HG03439 (cell line): ENCODE measurements at regions not wholly inside any gene's neighbourhood (a gene's known extent, or its start where the extent isn't known, plus 50 kb on each side); places are given as distances from the start of the nearest gene placed in this dataset.
"Not testable (repeated sequence)": the region's sequence is repeated elsewhere in the genome, so short reads cannot be mapped to it uniquely, and the experiment has no call there.

Experiments used
- ATAC-seq: cut with Tn5 transposase; IDR thresholded peaks from one replicate; pipeline ENCODE4 v1.9.1; 2021; ENCODE audit warnings: mild to moderate bottlenecking, moderate library complexity; ENCODE audit not compliant: unreplicated experiment

DNA sequence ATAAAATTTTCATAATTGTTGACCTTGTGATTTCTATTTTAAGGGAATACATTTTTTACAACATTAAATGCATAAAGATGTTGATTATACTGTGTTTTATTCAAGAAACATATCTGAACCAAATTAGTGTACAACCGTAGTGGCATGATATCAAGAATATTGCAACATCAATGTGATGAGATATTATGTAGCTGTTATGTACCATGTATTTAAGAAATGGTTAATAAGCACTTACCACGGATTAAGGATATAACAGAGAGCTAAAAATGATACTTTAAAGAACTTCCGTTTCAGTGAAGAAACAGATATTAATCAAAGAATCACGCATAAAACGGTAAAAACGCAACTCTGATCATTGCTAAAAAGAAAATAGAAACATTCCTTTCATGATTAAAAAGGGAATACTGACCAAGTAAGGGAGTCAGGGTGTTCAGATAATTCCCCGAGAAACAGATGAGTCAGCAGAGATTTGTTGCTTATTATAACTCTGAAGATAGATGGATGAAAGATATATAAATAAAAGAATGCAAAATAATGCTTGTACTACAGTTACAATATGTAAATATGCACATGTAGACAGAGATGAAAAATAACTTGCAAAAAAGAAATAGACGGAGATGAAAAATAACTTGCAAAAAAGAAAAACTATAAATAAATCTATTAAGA lies 281.9 kb upstream of the MAF start:
- ATAC-seq: no peak

- not testable (repeated sequence) for ATAC-seq
These were observed 280.6 kb upstream of the MAF start for GRCh38 chr16:79881107-79881506.

DNA sequence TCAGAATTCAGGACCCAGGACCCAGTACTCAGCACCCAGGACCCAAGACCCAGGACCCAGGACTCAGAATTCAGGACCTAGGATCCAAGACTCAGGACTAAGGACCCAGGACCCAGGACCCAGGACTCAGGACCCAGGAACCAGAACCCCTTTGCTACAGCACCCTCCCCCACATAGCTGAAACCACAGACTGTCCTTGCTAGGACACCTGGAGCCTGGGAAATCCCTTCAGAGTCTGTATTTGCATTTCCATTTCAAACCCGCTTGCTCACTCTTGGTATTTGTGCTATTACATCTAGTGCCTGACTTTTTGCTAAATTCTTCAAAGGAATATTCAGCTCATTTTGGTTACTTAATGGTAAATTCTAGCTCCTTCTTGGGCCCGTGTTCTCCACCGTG lies 275.8 kb upstream of the MAF start:
- ATAC-seq: no peak

DNA sequence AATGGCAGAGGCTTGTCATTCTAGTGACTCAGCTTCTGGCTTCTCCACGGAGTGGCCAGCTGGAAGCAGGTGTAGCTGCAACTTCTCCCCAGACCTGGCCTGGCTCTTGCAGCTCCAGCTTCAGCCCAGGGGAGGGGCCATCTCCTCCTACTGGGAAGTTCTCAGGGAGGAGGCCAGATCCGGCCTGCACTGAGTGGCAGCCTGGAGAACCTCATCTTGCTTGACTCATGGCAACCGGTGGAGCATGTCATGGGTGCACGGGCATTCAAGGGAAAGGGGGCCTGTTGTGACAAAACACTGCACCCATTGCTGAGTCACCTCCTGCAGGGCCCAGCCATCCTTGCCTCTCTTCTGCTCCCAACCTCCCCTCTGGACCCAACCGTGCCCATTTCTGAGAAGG lies 273.9 kb upstream of the MAF start:
- no peak for ATAC-seq

GRCh38 chr16:79873825-79874224 lies 273.3 kb upstream of the MAF start:
- no peak for ATAC-seq

DNA sequence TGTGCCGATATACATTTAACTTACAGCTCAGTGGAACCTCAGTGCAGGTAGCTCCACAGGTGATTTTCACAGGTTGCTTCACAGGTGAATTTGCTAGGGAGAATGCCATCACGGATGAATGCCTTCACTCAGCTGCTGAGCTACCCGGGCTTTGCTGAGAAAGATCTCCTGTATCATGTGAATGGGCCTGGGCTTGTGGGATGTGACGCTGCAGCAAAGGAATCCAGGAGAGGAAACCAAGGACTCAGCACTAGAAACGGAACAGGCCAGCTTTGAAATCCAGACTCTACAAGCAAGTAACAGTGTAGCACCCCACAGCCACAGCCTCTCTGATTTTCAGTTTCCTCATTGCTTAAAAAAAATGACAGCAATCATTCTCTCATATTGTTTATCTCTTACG lies 271.4 kb upstream of the MAF start:
- ATAC-seq: no peak

GRCh38 chr16:79870016-79870886 lies 269.7 kb upstream of the MAF start:
- ATAC-seq: no peak

DNA sequence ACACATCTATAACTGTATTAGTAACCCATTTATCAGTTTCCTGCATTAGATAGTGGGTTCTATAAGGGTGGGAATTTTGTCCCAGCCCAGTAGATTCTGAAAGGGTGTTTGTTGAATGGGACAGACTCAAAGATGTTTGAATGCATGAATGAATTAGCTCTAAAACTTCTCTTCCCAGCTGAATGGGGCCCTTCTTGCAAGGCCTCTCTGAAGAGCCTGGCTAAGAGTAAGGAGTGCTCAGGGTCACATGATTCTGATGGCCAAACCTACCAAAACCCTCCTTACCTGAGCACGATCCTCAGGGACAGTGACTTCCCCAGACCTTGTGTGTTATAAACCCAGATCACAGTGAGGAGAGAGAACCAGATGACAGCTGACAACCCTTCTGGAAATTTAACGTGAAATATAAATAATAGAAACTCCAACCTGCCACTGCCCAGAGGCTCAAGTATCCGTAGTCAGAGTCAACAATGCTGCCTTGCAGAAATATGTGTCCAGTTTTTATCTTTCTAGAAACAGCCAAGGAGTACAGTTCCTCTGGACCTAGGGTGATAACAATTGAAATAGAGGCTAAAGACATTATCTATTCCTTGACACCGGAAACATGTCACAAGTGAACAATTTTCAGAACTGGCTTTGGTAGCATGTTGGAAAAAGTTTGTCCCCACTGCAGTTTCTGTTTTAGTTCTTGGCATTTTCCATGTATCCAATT lies 268.9 kb upstream of the MAF start:
- no peak for ATAC-seq

GRCh38 chr16:79868841-79869240 lies 268.3 kb upstream of the MAF start:
- ATAC-seq: no peak

DNA sequence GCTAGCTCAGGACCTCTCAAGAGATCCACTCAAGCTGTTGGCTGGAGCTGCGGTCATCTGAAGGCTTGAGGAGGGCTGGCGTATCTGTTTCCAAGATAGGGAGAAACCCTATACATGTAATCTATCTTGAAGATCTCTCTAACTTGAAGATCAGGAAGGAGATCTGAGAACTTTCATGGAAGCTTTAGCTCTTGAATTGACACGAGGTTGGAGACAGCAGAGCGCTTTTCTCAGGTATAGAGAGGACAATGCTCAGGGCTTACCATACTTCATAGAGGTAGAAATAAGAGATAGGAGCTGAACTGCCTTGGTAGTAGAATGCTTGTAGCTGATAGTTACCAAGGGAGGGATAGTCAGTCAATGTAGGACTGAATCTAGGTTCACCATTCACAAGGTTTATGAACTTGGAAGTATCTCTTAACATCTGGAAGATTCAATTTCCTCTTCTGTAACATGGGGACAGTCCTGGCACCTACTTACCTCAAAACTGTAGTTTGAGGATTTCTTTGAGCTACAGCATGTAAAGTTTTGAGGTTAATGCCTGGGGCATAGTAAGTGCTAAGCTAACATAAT lies 267.0 kb upstream of the MAF start:
- ATAC-seq: no peak

DNA sequence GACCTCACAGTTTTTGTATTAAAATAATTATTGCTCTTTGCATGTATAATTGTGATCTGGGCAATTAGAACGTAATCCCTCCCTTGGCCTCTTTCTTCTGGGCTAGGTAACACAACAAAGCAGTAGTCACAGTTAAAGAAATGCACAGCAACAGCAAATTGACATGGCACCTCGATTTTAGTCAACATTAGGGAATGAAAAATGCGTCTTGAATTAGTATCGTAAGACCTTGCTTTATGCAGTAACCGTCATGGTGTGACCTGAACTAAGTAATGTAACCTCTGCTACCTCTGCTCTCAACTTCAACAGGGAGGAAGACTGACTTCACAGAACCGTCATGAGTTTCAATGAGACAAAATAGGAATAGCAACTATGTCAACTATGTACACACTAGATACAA lies 265.4 kb upstream of the MAF start:
- no peak for ATAC-seq

DNA sequence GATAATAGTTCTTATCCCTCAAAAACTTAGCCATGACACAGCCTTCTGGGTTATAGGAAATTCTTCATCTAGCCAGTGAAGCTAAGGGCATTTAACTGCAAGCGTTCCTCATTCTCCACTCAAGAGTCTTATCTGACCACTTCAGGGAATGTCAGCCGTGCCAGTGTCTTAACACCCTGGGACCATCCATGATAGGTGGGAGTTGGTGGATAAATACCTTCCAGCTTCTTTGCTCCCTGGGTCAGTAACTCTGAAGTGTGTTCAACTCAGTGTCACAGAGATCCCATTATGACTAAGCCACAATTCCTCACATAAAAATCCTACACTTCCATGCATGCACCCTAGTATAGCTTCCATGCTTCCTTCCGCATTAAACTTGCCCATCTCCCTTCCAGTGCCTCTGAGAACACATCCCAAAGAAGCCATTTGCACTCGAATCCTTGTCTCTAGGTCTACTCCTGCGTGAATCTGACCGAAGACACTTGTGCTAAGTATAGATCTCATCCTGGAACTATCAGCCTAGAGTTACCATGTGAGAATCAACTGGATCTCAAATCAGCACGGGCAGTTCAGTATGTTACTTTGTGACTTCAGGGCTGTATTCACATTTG lies 264.3 kb upstream of the MAF start:
- no peak for ATAC-seq

- no peak for ATAC-seq
These were observed 263.7 kb upstream of the MAF start for GRCh38 chr16:79864032-79864780.

DNA sequence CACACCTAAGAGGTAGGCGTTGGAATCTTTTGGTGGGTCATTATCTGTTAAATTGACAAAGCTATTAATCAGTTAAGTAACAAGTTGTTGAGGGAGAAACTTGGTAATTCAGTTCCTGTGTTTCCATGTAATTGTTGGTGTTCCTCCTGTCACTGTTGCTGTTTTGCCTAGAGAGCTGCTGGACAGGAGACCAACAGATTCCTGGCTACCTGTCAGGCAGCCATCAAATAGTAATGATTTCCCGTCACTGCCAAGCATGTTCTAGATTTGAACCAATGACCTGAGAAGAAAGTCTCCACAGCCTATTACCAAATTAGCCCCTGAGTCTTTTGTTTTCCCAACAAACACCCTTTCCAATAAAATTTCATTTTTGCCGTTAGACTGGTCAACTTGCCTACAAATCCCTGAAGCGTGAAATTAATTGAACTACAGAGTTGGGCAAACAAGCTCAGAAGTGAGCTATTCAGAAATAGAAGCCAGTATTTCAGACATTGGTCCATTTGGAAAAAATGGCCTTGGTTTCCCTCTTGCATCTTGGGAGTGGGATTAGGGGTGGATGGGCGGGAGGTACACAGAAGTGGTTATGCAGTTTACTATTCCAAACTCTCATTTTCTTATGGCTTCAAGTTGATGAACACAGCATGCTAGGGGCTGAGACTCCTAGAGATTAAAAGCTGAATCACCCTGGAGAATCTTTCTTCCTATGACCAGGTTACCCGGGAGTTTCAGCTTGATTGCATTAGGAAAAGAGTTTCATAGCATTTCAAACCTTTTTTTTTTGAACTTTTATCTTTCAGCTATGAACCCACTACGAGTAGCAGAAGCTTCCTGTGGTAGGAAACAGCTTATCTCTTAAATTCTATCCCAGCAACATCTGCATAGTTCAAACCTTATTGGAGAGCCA lies 262.8 kb upstream of the MAF start:
- ATAC-seq: no peak

DNA sequence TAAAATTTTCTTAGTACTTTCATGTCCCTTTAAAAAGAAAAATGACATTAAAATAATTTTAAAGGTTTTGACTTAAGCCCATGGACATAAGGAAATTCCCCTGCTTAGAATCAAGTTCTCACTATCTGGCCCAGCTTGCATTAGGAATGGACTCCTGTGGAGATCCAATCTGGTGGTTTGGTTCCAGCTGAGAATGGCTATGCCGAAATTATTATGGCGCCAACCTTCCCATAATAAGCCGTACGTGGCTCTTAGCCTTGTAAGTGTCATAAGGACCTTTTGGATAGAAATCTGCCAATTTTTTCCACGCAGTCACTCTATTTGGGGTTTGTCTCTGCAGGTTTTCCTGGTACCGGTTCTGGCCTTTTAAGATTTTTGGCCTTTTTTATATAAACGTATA lies 262.1 kb upstream of the MAF start:
- no peak for ATAC-seq

DNA sequence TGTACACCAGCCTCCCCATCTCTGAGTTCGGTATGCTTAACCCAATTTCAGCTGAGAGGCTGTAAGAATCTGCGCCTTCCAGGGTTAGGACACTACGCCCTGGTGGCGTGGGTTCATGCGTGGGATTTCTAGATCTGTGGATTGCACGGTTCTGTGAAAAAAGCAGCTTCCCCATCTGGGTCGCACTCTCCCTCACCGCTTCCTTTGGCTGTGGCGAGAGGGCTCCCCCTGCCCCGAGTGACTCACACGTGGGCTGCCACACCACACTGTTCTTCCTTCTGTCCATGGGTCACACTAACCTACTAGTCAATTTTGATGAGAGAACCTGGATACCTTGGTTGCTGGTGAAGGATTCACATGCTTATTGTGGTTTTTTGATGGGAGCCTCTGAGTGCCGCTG lies 256.0 kb upstream of the MAF start:
- ATAC-seq: no peak

DNA sequence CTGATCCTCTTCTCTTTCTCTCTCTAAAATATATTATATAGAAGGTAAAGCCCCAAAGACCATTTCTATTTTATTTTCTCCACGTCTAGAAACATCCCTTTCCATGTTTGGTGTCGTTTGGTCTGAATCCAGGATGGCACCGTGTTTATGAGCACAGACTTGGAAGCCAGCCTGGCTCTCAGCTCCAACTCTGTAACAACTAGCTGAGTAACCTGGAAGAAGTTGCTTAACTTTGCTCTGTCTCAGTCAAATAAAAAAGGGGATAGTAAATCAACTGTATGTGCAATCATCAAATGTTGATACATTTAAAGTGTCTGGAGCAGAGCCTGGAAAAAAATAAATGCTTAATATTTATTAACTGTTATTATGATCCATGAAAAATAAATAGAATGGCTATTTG lies 249.8 kb upstream of the MAF start:
- ATAC-seq: no peak

- ATAC-seq: no peak
These were observed 248.6 kb upstream of the MAF start for GRCh38 chr16:79849119-79849518.

- ATAC-seq: no peak
These were observed 248.2 kb upstream of the MAF start for GRCh38 chr16:79848719-79849118.
